ENCODE measurements at regions not wholly inside any gene's neighbourhood (a gene's known extent, or its start where the extent isn't known, plus 50 kb on each side); places are given as distances from the start of the nearest gene placed in this dataset.
"Not testable (repeated sequence)": the region's sequence is repeated elsewhere in the genome, so short reads cannot be mapped to it uniquely, and the experiment has no call there.

- H3K36me3 Mint-ChIP-seq, result no peaks in the 10 kb centered on the region
- no peak overlapping the region for H3K4me3 Mint-ChIP-seq
- H3K4me1 Mint-ChIP-seq, result no peaks in the 10 kb centered on the region
- peaks cover under 1% of the 10 kb centered on the region for H3K27me3 Mint-ChIP-seq
- H3K27ac Mint-ChIP-seq, result no peak overlapping the region
- H3K9me3 Mint-ChIP-seq, result no peaks in the 10 kb centered on the region
Observed at GRCh38 chr5:154702477-154702876, 52.7 kb upstream of the LARP1 start.

DNA sequence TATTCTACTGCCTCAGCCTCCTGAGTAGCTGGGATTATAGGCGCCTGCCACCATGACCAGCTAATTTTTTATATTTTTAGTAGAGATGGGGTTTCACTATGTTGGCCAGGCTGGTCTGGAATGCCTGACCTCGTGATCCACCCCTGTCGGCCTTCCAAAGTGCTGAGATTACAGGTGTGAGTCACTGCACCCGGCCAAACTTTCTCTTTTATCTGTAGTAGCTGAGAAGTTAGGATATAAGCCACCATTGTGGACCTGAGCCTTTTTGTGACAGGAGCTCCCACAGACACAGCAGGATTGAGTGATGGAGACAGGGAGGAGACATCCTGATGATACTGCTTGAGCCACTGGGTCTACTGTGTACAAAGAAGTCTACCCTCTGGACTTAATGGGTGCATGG, 53.5 kb upstream of the LARP1 start:
- H3K27ac Mint-ChIP-seq, H3K4me3 Mint-ChIP-seq, H3K9me3 Mint-ChIP-seq, H3K36me3 Mint-ChIP-seq, H3K27me3 Mint-ChIP-seq, H3K4me1 Mint-ChIP-seq: not testable (repeated sequence)

- no peak overlapping the region for H3K4me3 Mint-ChIP-seq
- no peak overlapping the region for H3K27ac Mint-ChIP-seq
- H3K4me1 Mint-ChIP-seq, result no peaks in the 10 kb centered on the region
- peaks cover 1% of the 10 kb centered on the region for H3K27me3 Mint-ChIP-seq
- no peaks in the 10 kb centered on the region for H3K9me3 Mint-ChIP-seq
- no peaks in the 10 kb centered on the region for H3K36me3 Mint-ChIP-seq
Observed at GRCh38 chr5:154701181-154701580, 54.0 kb upstream of the LARP1 start.

GRCh38 chr5:154700289-154700928, 54.8 kb upstream of the LARP1 start:
- not testable (repeated sequence) for H3K27ac Mint-ChIP-seq, H3K36me3 Mint-ChIP-seq, H3K27me3 Mint-ChIP-seq, H3K4me1 Mint-ChIP-seq, H3K4me3 Mint-ChIP-seq, H3K9me3 Mint-ChIP-seq

- H3K27me3 Mint-ChIP-seq, result peaks cover 1% of the 10 kb centered on the region
- H3K36me3 Mint-ChIP-seq, result no peaks in the 10 kb centered on the region
- no peaks in the 10 kb centered on the region for H3K9me3 Mint-ChIP-seq
- no peak overlapping the region for H3K27ac Mint-ChIP-seq
- no peaks in the 10 kb centered on the region for H3K4me1 Mint-ChIP-seq
- H3K4me3 Mint-ChIP-seq, result no peak overlapping the region
Observed at GRCh38 chr5:154698763-154699162, 56.4 kb upstream of the LARP1 start.

DNA sequence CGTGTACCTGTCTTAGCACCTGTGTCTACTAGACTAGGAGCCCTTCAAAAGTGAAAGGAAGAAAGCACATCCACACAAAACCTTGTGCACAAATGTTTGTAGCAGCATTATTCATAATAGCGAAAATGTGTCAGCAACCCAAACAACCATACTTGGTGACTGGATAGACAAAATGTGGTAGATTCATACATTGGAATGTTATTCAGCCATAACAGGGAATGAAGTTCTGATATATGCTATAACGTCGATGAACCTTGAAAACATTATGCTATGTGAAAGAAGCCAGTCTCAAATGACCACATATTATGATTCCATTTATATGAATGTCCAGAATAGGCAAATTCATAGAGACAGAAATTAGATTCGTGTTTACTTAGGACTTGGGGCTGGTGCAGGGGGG, 57.8 kb upstream of the LARP1 start:
- Mint-ChIP-seq H3K36me3 (no peaks in the 10 kb centered on the region), H3K27me3 (peaks cover 2% of the 10 kb centered on the region), H3K9me3 (no peaks in the 10 kb centered on the region), H3K4me1 (no peaks in the 10 kb centered on the region), H3K4me3 (no peak overlapping the region), H3K27ac (no peak overlapping the region)

DNA sequence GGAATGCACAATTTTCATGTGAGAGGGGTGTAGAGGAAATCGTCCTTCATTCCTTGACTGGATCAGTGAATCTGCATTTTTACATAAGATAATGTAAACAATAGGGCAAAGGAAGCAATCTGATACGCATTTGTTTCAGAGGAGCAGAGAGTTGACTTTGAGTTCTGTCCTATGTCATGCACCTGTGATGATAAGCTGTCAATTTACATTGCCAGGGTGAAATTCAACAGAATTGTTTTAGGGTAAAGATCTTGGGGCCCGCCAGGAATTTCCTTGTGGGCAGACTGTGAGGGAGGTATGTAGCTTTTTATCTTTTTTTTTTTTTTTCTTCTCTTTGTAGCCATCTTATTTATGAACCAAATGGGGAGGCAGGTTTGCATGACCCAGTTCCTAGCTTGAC, 58.3 kb upstream of the LARP1 start:
- Mint-ChIP-seq H3K9me3 (no peaks in the 10 kb centered on the region), H3K36me3 (no peaks in the 10 kb centered on the region), H3K27ac (no peak overlapping the region), H3K4me1 (no peaks in the 10 kb centered on the region), H3K27me3 (peaks cover 5% of the 10 kb centered on the region), H3K4me3 (no peak overlapping the region)

DNA sequence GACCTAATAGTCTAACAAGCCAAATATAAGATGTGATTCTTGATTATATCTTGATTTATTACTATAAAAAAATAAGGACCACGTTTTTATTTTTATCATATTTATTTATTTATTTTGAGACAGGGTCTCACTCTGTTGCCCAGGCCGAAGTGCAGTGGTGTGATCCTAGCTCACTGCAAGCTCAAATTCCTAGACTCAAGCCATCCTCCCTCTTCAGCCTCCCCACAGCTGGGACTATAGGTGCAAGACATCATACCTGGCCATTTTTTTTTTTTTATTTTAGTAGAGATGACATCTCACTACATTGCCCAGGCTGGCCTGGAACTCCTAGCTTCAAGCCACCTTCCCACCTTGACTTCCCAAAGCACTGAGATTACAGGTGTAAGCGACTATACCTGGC, 61.0 kb upstream of the LARP1 start:
- Mint-ChIP-seq H3K4me3 (no peak overlapping the region), H3K27me3 (peaks cover 5% of the 10 kb centered on the region), H3K4me1 (no peaks in the 10 kb centered on the region), H3K27ac (no peak overlapping the region), H3K9me3 (no peaks in the 10 kb centered on the region), H3K36me3 (no peaks in the 10 kb centered on the region)

GRCh38 chr5:154690488-154690887, 64.7 kb upstream of the LARP1 start:
- H3K4me3 Mint-ChIP-seq, result no peak overlapping the region
- peaks cover 4% of the 10 kb centered on the region for H3K27me3 Mint-ChIP-seq
- H3K36me3 Mint-ChIP-seq, result no peaks in the 10 kb centered on the region
- no peaks in the 10 kb centered on the region for H3K4me1 Mint-ChIP-seq
- H3K27ac Mint-ChIP-seq, result no peak overlapping the region
- no peaks in the 10 kb centered on the region for H3K9me3 Mint-ChIP-seq

DNA sequence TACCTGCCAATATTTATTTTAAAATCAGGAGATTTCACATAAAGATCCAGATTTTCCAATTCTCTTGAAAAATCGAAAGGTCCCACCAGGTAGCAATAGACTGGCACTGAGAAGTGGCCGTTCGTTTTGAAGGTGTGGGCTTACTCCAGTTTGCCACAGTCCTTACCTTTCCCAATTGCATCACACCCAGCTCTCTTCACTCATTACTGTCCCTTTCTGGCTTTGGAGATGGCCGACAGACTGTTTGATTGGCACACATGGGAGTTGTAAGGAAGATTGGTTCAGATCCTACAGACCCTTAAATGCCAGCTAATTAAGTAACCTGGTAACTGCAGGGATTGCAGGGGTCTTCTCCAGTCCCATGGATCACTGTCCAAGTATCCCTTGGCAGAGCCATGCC, 68.7 kb upstream of the LARP1 start:
- no peak overlapping the region for H3K4me3 Mint-ChIP-seq
- H3K27me3 Mint-ChIP-seq, result no peaks in the 10 kb centered on the region
- H3K27ac Mint-ChIP-seq, result no peak overlapping the region
- H3K36me3 Mint-ChIP-seq, result no peaks in the 10 kb centered on the region
- H3K9me3 Mint-ChIP-seq, result no peaks in the 10 kb centered on the region
- peaks cover 8% of the 10 kb centered on the region for H3K4me1 Mint-ChIP-seq

DNA sequence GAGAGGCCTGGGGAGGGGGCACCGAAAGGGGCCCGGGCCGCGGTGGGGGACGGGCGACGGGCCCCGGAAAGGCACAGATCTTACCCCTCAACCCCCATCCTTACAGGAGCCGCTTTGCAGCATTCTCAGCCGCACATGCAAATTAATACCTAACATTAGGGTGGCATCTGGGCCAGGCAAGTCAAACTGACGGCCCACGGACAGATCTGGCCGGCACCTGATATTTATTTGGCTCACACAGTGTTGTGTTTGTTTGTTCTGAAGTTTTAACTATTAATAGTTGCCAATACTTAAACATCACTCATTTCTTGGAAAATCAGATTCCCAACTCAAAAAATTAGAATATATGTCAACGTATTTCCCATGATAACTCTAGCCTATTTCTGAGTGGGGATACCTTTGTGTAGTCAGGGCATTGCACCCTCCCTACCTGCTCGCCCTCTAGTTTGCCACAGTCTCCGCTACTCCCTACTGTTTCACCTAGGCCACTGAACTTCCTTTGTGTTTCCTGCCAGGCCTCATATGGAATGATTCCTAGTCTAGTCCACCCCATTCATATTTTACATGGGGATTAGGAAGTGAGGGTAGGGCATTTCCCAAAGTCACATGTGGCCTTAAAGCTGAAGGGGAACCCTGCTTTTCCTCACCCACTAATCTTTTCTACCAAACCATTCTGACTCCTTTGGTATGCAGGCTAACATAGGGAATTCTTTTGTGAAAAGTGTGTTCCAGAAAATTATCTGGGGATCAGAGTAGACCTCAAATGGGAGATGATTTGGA, 71.9 kb upstream of the LARP1 start:
- H3K27ac Mint-ChIP-seq, result peak overlapping the region; percentile 5
- H3K4me3 Mint-ChIP-seq, result peak overlapping the region; percentile 53
- no peaks in the 10 kb centered on the region for H3K27me3 Mint-ChIP-seq
- H3K9me3 Mint-ChIP-seq, result no peaks in the 10 kb centered on the region
- peaks cover 8% of the 10 kb centered on the region for H3K4me1 Mint-ChIP-seq
- H3K36me3 Mint-ChIP-seq, result no peaks in the 10 kb centered on the region

GRCh38 chr5:154679501-154679900, 75.7 kb upstream of the LARP1 start:
- no peak overlapping the region for H3K27ac Mint-ChIP-seq
- H3K4me1 Mint-ChIP-seq, result peaks cover 8% of the 10 kb centered on the region
- no peaks in the 10 kb centered on the region for H3K27me3 Mint-ChIP-seq
- H3K36me3 Mint-ChIP-seq, result no peaks in the 10 kb centered on the region
- H3K9me3 Mint-ChIP-seq, result no peaks in the 10 kb centered on the region
- H3K4me3 Mint-ChIP-seq, result no peak overlapping the region

GRCh38 chr5:154677921-154678320, 77.3 kb upstream of the LARP1 start:
- H3K4me1 Mint-ChIP-seq, result peaks cover 1% of the 10 kb centered on the region
- no peaks in the 10 kb centered on the region for H3K27me3 Mint-ChIP-seq
- no peak overlapping the region for H3K27ac Mint-ChIP-seq
- H3K9me3 Mint-ChIP-seq, result no peaks in the 10 kb centered on the region
- no peak overlapping the region for H3K4me3 Mint-ChIP-seq
- no peaks in the 10 kb centered on the region for H3K36me3 Mint-ChIP-seq

DNA sequence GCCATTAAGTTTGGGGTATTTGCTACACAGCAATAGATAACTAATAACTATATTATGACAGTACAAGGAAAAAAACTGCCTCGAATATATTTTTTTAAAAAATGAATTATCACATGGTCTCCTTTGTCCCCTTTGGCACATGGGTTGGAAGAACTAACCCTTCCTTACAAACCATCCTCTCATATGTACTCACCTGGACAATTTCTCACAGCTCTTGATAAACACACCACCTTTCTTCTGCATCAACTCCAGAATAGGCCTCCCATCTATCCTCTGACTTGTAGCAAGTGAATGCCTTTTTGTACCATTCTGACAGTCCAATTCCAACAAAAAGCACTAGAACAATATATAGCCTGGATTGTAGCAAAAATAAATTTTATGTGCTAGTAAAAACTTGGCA, 78.7 kb upstream of the LARP1 start:
- H3K4me3 Mint-ChIP-seq, result no peak overlapping the region
- no peaks in the 10 kb centered on the region for H3K36me3 Mint-ChIP-seq
- H3K9me3 Mint-ChIP-seq, result no peaks in the 10 kb centered on the region
- no peaks in the 10 kb centered on the region for H3K4me1 Mint-ChIP-seq
- no peaks in the 10 kb centered on the region for H3K27me3 Mint-ChIP-seq
- H3K27ac Mint-ChIP-seq, result no peak overlapping the region

DNA sequence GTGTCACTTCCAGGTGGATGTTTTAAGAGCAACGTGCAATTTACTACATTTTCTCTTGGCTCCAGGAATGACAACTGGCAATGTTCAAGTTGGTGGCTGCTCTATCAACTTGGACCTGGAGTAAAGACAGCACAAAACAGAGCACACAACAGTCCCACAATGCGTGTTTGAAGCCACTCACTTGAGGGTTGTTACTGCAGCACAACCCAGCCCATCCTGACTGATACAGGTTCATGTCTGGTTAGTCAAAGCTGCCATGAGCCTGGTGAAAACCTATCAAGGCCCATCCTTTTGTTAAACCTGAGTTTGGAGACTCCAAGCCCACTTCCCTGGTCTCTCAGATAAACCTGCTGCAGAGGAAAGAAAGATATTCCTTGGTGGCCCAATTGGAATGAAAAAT, 81.1 kb upstream of the LARP1 start:
- Mint-ChIP-seq H3K27ac (no peak overlapping the region), H3K36me3 (no peaks in the 10 kb centered on the region), H3K4me1 (no peaks in the 10 kb centered on the region), H3K9me3 (no peaks in the 10 kb centered on the region), H3K27me3 (no peaks in the 10 kb centered on the region), H3K4me3 (no peak overlapping the region)

DNA sequence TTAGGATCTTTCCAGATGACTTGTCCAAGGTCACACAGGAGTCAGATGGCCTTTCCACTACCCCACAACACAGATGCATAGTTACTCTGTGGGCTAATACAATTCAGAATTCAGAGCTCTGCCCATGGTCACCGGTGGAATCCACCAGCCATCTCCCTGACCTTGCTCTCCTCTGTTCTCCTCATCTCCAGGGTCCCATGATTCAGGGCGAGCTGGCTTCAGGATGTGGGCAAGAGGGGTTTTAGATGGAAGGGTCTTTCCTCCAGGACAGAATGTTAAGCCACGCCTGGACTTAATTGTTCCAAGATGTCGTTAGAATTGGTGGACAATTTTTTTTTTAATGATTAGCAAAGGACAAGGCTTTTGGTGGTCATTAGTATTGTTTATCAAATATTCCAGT, 81.7 kb upstream of the LARP1 start:
- H3K36me3 Mint-ChIP-seq, result no peaks in the 10 kb centered on the region
- H3K27ac Mint-ChIP-seq, result no peak overlapping the region
- H3K27me3 Mint-ChIP-seq, result no peaks in the 10 kb centered on the region
- H3K9me3 Mint-ChIP-seq, result peaks cover 4% of the 10 kb centered on the region
- no peaks in the 10 kb centered on the region for H3K4me1 Mint-ChIP-seq
- no peak overlapping the region for H3K4me3 Mint-ChIP-seq

GRCh38 chr5:154669913-154670312, 85.3 kb upstream of the LARP1 start:
- H3K27me3 Mint-ChIP-seq, H3K4me3 Mint-ChIP-seq, H3K9me3 Mint-ChIP-seq, H3K4me1 Mint-ChIP-seq, H3K36me3 Mint-ChIP-seq, H3K27ac Mint-ChIP-seq: not testable (repeated sequence)

Measured in activated naive CD4-positive, alpha-beta T cell treated with anti-CD3 and anti-CD28 coated beads, Interleukin-2, amount 50 U/mL, for 24 hours (primary cell).